Peyer's patch (tissue), 4 donors: ENCODE measurements at regions not wholly inside any gene's neighbourhood (a gene's known extent, or its start where the extent isn't known, plus 50 kb on each side); places are given as distances from the start of the nearest gene placed in this dataset.

Source experiments
- CTCF ChIP-seq, 6 experiments: fragments of 450-650 bp in 4 of 6; fragments of 200-600 bp in 2 of 6; sonication (generic) in 1 of 6; IDR thresholded peaks; one replicate each; pipeline ENCODE4 v1.5.1; 2017 to 2019; ENCODE audit warnings: antibody characterized with exemption in 6 of 6, mild to moderate bottlenecking in 3 of 6, moderate library complexity in 1 of 6
- POLR2A ChIP-seq, 2 donors: fragments of 450-650 bp; IDR thresholded peaks; one replicate each; pipeline ENCODE4 v1.5.1; 2017; ENCODE audit warnings: antibody characterized with exemption in 2 of 2, mild to moderate bottlenecking in 2 of 2, moderate library complexity in 2 of 2

- TF ChIP-seq CTCF (IDR thresholded peaks at IDR 0.05) (no peak), POLR2A (IDR thresholded peaks at IDR 0.05) (no peak)
These were observed 118.2 kb upstream of the PRSS16 start for GRCh38 chr6:27129095-27129815.
